Left lung (tissue), 4 donors: ENCODE measurements at regions not wholly inside any gene's neighbourhood (a gene's known extent, or its start where the extent isn't known, plus 50 kb on each side); places are given as distances from the start of the nearest gene placed in this dataset.

Source experiments
- ATAC-seq: fragments of 200-7000 bp; cut with Tn5 transposase; one replicate; pipeline ENCODE4 v1.9.1; 2020; ENCODE audit warnings: moderate library complexity
- DNase-seq, 4 donors: peaks; one replicate each; pipeline ENCODE4 v3.0.0-alpha.2; 2013 to 2020
- H3K27ac ChIP-seq, 2 donors: fragments of 200-600 bp; sonication (generic) in 1 of 2; one replicate each; pipeline versions ENCODE4 v1.5.0 to v1.8.0; 2020 to 2021
- H3K27me3 ChIP-seq, 2 donors: fragments of 200-600 bp; sonication (generic) in 1 of 2; one replicate each; pipeline versions ENCODE4 v1.5.0 to v1.8.0; 2020 to 2021
- H3K36me3 ChIP-seq, 2 donors: fragments of 200-600 bp; sonication (generic) in 1 of 2; one replicate each; pipeline versions ENCODE4 v1.5.0 to v1.8.0; 2020 to 2021
- H3K4me1 ChIP-seq, 2 donors: fragments of 200-600 bp; one replicate each; pipeline ENCODE4 v1.8.0; 2021
- H3K4me3 ChIP-seq, 2 donors: fragments of 200-600 bp; sonication (generic) in 1 of 2; one replicate each; pipeline versions ENCODE4 v1.5.0 to v1.8.0; 2020 to 2021; ENCODE audit warnings: mild to moderate bottlenecking in 1 of 2
- H3K9me3 ChIP-seq, 2 donors: fragments of 200-600 bp; sonication (generic) in 1 of 2; one replicate each; pipeline versions ENCODE4 v1.5.0 to v1.8.0; 2020 to 2021
- CTCF ChIP-seq, 2 donors: fragments of 200-600 bp; sonication (generic) in 1 of 2; IDR thresholded peaks; one replicate each; pipeline versions ENCODE4 v1.5.0 to v1.8.0; 2021; ENCODE audit warnings: antibody characterized with exemption in 2 of 2
- intact Hi-C, 2 donors: fragments of 100-400 bp; cut with DNase I; formaldehyde crosslinking; loops; one replicate each; pipeline versions ENCODE4 v1.11.2 to v1.14.2; 2022
- donor health status: DM: no; HTN: yes; CAD: no.
- donor health status: DM: no; HTN: no; CAD: no.

GRCh38 chr21:41068496-41068895 lies 99.5 kb upstream of the BACE2 start:
- no peak overlapping the region for H3K27ac ChIP-seq
- H3K4me1 ChIP-seq: peaks cover 5 to 8% of the 10 kb centered on the region in 2 donors
- peaks cover 10 to 42% of the 10 kb centered on the region in 2 donors for H3K27me3 ChIP-seq
- H3K9me3 ChIP-seq: no peaks in the 10 kb centered on the region
- H3K36me3 ChIP-seq: no peaks in the 10 kb centered on the region
- TF ChIP-seq CTCF (IDR thresholded peaks at IDR 0.05): no peak
- intact Hi-C loops: loop anchor here in 1 of 2 donors (10.0 kb wide), 1 partner anchor 924 kb away; no protein-coding TSS in a partner anchor
- DNase-seq (no peak), ATAC-seq (peak; percentile 34)
- no peak overlapping the region for H3K4me3 ChIP-seq

- intact Hi-C loops: loop anchor here in 1 of 2 donors (10.0 kb wide), 1 partner anchor 924 kb away; no protein-coding TSS in a partner anchor
- no peaks in the 10 kb centered on the region for H3K36me3 ChIP-seq
- no peaks in the 10 kb centered on the region for H3K9me3 ChIP-seq
- H3K27ac ChIP-seq: no peak overlapping the region
- ATAC-seq (peak; percentile 98), DNase-seq (peak in 3 of 4 donors; percentile 74 to 93 (median 86))
- peaks cover 10 to 42% of the 10 kb centered on the region in 2 donors for H3K27me3 ChIP-seq
- peak; percentile 76 to 89 for TF ChIP-seq CTCF (IDR thresholded peaks at IDR 0.05)
- H3K4me1 ChIP-seq: peaks cover 5 to 8% of the 10 kb centered on the region in 2 donors
- H3K4me3 ChIP-seq: no peak overlapping the region
These were observed 98.9 kb upstream of the BACE2 start for GRCh38 chr21:41068967-41069642.

DNA sequence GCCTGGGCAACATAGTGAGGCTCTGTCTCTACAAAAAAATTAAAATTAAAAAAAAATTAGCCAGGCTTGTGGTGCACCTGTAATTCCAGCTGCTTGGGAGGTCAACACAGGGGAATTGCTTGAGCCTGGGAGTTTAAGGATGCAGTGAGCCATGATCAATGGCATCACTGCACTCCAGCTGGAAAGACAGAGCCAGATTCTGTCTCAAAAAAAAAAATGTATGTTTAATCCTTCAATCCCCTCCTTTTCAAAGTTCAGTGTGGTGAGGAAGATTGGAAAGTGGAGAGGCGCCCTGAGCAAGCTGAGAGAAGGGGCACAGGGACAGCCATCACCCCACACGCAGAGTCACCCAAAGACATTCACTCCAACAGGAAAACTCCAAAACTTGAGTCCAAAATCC lies 97.7 kb upstream of the BACE2 start:
- ATAC-seq (no peak), DNase-seq (no peak)
- H3K36me3 ChIP-seq: no peaks in the 10 kb centered on the region
- intact Hi-C loops: no loop called here
- H3K4me3 ChIP-seq: no peak overlapping the region
- H3K27ac ChIP-seq: no peak overlapping the region
- H3K27me3 ChIP-seq: peaks cover 10 to 38% of the 10 kb centered on the region in 2 donors
- H3K9me3 ChIP-seq: no peaks in the 10 kb centered on the region
- TF ChIP-seq CTCF (IDR thresholded peaks at IDR 0.05): no peak
- H3K4me1 ChIP-seq: peaks cover 5 to 8% of the 10 kb centered on the region in 2 donors

DNA sequence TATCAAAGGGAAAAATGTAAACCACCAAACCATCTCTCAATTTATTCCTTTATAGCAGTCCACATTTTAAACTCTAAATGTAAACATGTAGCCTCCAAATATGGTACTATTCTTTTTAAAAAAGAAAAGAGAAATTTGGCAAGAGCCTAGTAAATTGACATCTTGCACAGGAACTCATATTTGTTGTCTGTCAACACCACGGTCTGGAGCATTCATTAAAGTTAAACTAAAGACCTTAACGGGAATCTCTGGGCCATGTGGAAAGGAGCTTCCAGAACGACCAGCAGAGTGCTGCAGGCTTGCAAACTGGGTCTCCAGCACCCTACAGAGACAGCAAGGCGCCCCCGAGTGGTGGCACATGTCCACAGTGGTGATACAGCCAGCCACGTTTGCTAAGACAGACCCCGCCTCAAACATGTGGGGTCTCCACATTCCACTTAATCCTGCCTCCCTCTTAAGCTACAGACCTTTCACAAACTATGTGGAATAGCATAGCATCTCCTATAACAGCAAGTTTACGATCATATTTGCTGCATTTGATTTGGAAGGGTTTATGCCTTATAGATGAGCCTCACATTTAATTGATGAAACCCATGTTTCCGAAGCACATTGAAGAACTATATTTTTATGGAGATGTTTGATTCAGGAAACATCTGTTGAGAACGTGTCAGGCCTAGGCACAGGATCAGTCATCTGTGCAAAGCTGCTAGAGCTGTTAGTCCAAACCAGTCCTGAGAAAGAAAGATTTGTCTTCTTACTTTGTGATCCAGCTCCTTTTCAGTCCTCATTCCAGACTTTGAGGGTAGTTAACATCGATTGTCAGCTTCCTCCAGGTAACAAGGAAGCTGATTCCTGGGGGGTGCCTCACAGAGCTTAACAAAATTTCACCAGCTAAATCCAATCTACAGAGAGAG lies 96.4 kb upstream of the BACE2 start:
- Histone ChIP-seq H3K9me3 (no peaks in the 10 kb centered on the region), H3K27me3 (peaks cover 10 to 35% of the 10 kb centered on the region in 2 donors), H3K4me3 (no peak overlapping the region), H3K4me1 (peaks cover 5 to 8% of the 10 kb centered on the region in 2 donors), H3K36me3 (no peaks in the 10 kb centered on the region), H3K27ac (no peak overlapping the region)
- TF ChIP-seq CTCF (IDR thresholded peaks at IDR 0.05): no peak
- no peak for ATAC-seq
- no peak for DNase-seq
- intact Hi-C loops: no loop called here

DNA sequence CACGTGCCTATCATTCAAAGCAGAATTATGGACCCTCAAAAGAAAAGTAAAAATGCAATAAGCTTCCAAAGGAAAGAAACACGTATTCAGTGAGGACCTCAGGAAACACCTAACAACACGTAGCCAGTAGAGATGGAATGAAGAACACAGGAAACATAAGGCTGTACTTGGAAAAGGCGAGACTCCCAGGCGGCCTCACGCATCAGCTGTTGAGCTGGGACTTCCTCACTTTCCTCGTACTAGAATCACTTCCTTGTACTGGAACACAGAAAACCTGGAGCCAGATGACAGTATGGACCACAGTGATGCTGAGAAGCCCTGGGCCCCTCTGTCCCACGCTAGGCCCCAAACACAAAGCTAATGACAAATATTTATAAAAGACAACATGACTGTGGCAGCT lies 94.4 kb upstream of the BACE2 start:
- Histone ChIP-seq H3K9me3 (no peaks in the 10 kb centered on the region), H3K36me3 (no peaks in the 10 kb centered on the region), H3K4me3 (no peak overlapping the region), H3K27me3 (peaks cover 4 to 22% of the 10 kb centered on the region in 2 donors), H3K27ac (no peak overlapping the region), H3K4me1 (peaks cover 5 to 6% of the 10 kb centered on the region in 2 donors)
- intact Hi-C loops: no loop called here
- ATAC-seq: no peak
- no peak for DNase-seq
- TF ChIP-seq CTCF (IDR thresholded peaks at IDR 0.05): no peak
